OCI-LY3 (cell line): ENCODE measurements at regions not wholly inside any gene's neighbourhood (a gene's known extent, or its start where the extent isn't known, plus 50 kb on each side); places are given as distances from the start of the nearest gene placed in this dataset.

Experiments used
- H2AFZ ChIP-seq: fragments of 200-600, 300-600 bp; shearing (Covaris generic); 2 replicates; pipeline ENCODE4 v1.6.0; 2014; ENCODE audit warnings: antibody characterized with exemption, low read depth, low read length
- H3K27ac ChIP-seq: fragments of 200-600, 300-600 bp; sonication (generic); 2 replicates; pipeline ENCODE4 v1.5.1; 2014; ENCODE audit warnings: mild to moderate bottlenecking, low read length, moderate library complexity, mixed read lengths
- H3K27me3 ChIP-seq: fragments of 200-600, 300-600 bp; sonication (generic); 2 replicates; pipeline ENCODE4 v1.6.1; 2014; ENCODE audit warnings: low read depth, low read length, mixed read lengths
- H3K36me3 ChIP-seq: fragments of 200-600, 300-600 bp; sonication (generic); replicated peaks from 2 replicates; pipeline ENCODE3; 2014; ENCODE audit warnings: low read depth, low read length, mixed read lengths
- H3K4me1 ChIP-seq: fragments of 300-600, 200-600 bp; sonication (generic); 2 replicates; pipeline ENCODE4 v1.6.1; 2014; ENCODE audit warnings: low read length, mixed read lengths
- H3K4me2 ChIP-seq: fragments of 200-600, 300-600 bp; sonication (generic); 2 replicates; pipeline ENCODE4 v1.6.1; 2014; ENCODE audit warnings: low read length, mixed read lengths
- H3K4me3 ChIP-seq: fragments of 300-600, 200-600 bp; sonication (generic); 2 replicates; pipeline ENCODE4 v1.5.1; 2014; ENCODE audit warnings: antibody characterized with exemption, mild to moderate bottlenecking, low read length, moderate library complexity
- H3K79me2 ChIP-seq: fragments of 300-600, 200-600 bp; shearing (Covaris generic); 2 replicates; pipeline ENCODE4 v1.6.1; 2014; ENCODE audit warnings: mild to moderate bottlenecking, low read length, mixed read lengths
- H3K9ac ChIP-seq: fragments of 300-600, 200-600 bp; shearing (Covaris generic); 2 replicates; pipeline ENCODE4 v1.6.0; 2014; ENCODE audit warnings: mild to moderate bottlenecking, low read length, moderate library complexity
- H3K9me3 ChIP-seq: fragments of 200-600, 300-600 bp; shearing (Covaris generic); 2 replicates; pipeline ENCODE4 v1.6.1; 2014; ENCODE audit warnings: low read length, mixed read lengths; ENCODE audit not compliant: insufficient read depth
- H4K20me1 ChIP-seq: fragments of 200-600, 300-600 bp; sonication (generic); 2 replicates; pipeline ENCODE4 v1.6.1; 2016; ENCODE audit warnings: low read length, mixed read lengths; ENCODE audit not compliant: insufficient read depth
- EZH2phosphoT487 ChIP-seq: fragments of 200-600 bp; shearing (Covaris generic); IDR thresholded peaks from 2 replicates; pipeline ENCODE4 v1.6.1; 2018; ENCODE audit warnings: antibody characterized with exemption, mixed run types, low read depth
- TF ChIP-seq, protein P1 (sequence below): fragments of 200-600, 300-600 bp; sonication (generic); IDR thresholded peaks from 2 replicates; pipeline ENCODE4 v1.5.1; 2014; ENCODE audit warnings: antibody characterized with exemption, low read length, low read depth

DNA sequence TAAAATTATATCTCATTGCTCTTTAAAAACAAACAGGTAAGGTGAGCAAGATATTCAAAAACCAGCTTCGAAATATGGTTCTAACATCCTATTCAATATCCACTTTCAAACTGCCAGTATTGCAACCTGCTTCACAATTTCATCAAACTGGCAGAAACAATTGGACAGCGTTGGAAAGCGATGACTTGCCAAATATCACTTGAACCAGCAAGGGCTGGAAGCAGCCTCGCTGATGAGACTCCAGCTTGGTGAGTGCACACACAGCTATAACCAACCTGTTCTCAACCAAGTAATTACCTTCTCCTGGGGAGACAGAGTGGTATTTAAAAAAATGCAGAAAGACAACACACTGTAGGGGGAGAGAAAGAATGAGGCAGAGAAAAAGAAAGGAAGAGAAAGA, 155.8 kb upstream of the RAI2 start:
- no peak for TF ChIP-seq EZH2phosphoT487
- TF ChIP-seq, protein P1, sequence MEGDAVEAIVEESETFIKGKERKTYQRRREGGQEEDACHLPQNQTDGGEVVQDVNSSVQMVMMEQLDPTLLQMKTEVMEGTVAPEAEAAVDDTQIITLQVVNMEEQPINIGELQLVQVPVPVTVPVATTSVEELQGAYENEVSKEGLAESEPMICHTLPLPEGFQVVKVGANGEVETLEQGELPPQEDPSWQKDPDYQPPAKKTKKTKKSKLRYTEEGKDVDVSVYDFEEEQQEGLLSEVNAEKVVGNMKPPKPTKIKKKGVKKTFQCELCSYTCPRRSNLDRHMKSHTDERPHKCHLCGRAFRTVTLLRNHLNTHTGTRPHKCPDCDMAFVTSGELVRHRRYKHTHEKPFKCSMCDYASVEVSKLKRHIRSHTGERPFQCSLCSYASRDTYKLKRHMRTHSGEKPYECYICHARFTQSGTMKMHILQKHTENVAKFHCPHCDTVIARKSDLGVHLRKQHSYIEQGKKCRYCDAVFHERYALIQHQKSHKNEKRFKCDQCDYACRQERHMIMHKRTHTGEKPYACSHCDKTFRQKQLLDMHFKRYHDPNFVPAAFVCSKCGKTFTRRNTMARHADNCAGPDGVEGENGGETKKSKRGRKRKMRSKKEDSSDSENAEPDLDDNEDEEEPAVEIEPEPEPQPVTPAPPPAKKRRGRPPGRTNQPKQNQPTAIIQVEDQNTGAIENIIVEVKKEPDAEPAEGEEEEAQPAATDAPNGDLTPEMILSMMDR = no peak

DNA sequence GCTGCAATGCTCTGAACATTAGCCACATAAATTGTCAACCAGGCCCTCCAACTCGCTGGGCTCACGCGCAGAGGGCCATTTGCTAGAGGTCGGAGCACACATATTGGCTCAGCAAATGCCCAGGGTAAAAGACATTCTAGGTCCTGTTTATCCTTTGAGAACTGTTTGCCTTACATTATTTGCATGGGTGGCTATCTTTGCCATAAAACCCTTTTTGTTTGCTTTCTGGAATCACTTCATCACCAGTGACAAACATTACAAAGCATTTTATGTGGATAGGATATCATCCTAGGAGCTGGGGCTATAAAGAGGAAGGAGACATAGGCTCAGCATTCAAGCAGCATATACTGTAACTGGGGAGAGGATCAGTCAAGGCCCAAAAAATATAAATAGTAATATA, 149.2 kb upstream of the RAI2 start:
- Histone ChIP-seq H3K4me3 (no peak overlapping the region), H2AFZ (no peak overlapping the region), H3K4me1 (no peaks in the 10 kb centered on the region), H3K27me3 (no peaks in the 10 kb centered on the region; the same call in 1 of the 2 replicates), H3K79me2 (no peaks in the 10 kb centered on the region), H3K9ac (no peak overlapping the region), H3K4me2 (no peak overlapping the region), H3K27ac (no peak overlapping the region), H3K9me3 (no peaks in the 10 kb centered on the region), H3K36me3 (no peaks in the 10 kb centered on the region), H4K20me1 (no peaks in the 10 kb centered on the region)
- TF ChIP-seq EZH2phosphoT487 = no peak
- TF ChIP-seq, protein P1 = no peak

More for the DNA sequence above, 155.8 kb upstream of the RAI2 start:
- Histone ChIP-seq H3K27me3 (no peaks in the 10 kb centered on the region), H3K79me2 (no peaks in the 10 kb centered on the region), H3K9me3 (no peaks in the 10 kb centered on the region), H3K36me3 (no peaks in the 10 kb centered on the region), H3K4me3 (no peak overlapping the region), H3K4me2 (no peak overlapping the region), H3K4me1 (no peaks in the 10 kb centered on the region), H3K9ac (no peak overlapping the region), H3K27ac (no peak overlapping the region), H4K20me1 (no peaks in the 10 kb centered on the region), H2AFZ (no peak overlapping the region)

DNA sequence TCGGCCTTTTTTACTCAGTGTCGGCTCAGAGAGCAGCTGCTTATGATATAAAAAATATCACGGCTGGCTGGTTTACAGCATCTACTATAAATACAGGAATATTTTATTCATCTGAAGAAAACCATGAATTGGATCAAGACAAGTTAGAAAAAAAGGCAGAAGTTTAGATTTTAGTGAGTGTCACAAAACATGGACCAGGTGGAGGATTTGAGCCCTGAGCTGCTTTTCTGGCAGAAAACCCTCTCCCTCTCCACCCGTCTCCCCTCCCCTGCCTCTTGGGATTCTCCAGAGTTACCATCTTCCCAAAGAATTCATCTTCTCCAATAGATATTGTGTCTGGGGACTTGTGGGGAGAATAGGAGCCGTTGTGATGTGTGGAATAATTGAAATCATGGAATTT, 142.8 kb upstream of the RAI2 start:
- Histone ChIP-seq H3K27ac (no peak overlapping the region), H3K36me3 (no peaks in the 10 kb centered on the region), H3K4me1 (no peaks in the 10 kb centered on the region), H3K79me2 (no peaks in the 10 kb centered on the region), H3K27me3 (no peaks in the 10 kb centered on the region; the same call in 1 of the 2 replicates), H3K4me2 (no peak overlapping the region), H3K4me3 (no peak overlapping the region), H2AFZ (no peak overlapping the region), H3K9me3 (no peaks in the 10 kb centered on the region), H3K9ac (no peak overlapping the region), H4K20me1 (no peaks in the 10 kb centered on the region)
- TF ChIP-seq, protein P1 = no peak
- no peak for TF ChIP-seq EZH2phosphoT487

DNA sequence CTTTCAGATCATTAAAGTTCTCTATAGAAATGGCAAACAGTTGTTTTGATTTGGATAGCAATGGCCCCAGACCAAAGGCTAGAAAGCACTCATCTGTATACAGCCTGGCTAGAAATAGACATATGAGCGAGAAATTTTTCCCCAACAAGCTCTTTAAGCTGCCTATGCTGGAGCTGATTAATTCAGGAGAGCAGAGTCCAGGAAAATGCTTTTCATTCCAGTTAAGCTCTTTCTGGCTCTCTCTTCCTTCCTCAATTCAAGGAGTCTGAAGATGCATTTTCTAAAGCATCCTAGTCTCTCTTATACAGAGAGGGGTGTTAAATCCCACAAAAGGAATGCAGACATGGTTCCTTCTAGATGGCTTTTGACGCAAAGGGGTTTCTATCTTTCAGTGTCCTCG, 141.7 kb upstream of the RAI2 start:
- Histone ChIP-seq H3K4me1 (no peaks in the 10 kb centered on the region), H3K27ac (no peak overlapping the region), H3K36me3 (no peaks in the 10 kb centered on the region), H3K9me3 (no peaks in the 10 kb centered on the region), H3K4me3 (no peak overlapping the region), H4K20me1 (no peaks in the 10 kb centered on the region), H3K4me2 (no peak overlapping the region), H3K79me2 (no peaks in the 10 kb centered on the region), H2AFZ (no peak overlapping the region), H3K27me3 (no peaks in the 10 kb centered on the region; the same call in 1 of the 2 replicates), H3K9ac (no peak overlapping the region)
- TF ChIP-seq, protein P1 = no peak
- no peak for TF ChIP-seq EZH2phosphoT487
